ENCODE measurements at regions not wholly inside any gene's neighbourhood (a gene's known extent, or its start where the extent isn't known, plus 50 kb on each side); places are given as distances from the start of the nearest gene placed in this dataset.
"Not testable (repeated sequence)": the region's sequence is repeated elsewhere in the genome, so short reads cannot be mapped to it uniquely, and the experiment has no call there.

GRCh38 chr11:22065472-22065871 is 127.4 kb upstream of the ANO5 start:
- DNase-seq (ENCODE audit: low spot score) = no peak

- no peak for DNase-seq (ENCODE audit: low spot score)
These were observed 123.0 kb upstream of the ANO5 start for GRCh38 chr11:22069844-22070243.

GRCh38 chr11:22076271-22076930 is 116.5 kb upstream of the ANO5 start:
- DNase-seq (ENCODE audit: low spot score) = no peak

GRCh38 chr11:22078063-22078462 is 114.8 kb upstream of the ANO5 start:
- DNase-seq (ENCODE audit: low spot score) = no peak

- DNase-seq (ENCODE audit: low spot score) = no peak
These were observed 113.6 kb upstream of the ANO5 start for GRCh38 chr11:22079133-22079872.

GRCh38 chr11:22082178-22082577 is 110.7 kb upstream of the ANO5 start:
- DNase-seq (ENCODE audit: low spot score) = no peak

- DNase-seq (ENCODE audit: low spot score) = no peak
These were observed 110.1 kb upstream of the ANO5 start for GRCh38 chr11:22082788-22083187.

GRCh38 chr11:22084056-22084455 is 108.8 kb upstream of the ANO5 start:
- no peak for DNase-seq (ENCODE audit: low spot score)

- no peak for DNase-seq (ENCODE audit: low spot score)
These were observed 108.3 kb upstream of the ANO5 start for GRCh38 chr11:22084564-22084963.

- no peak for DNase-seq (ENCODE audit: low spot score)
These were observed 103.3 kb upstream of the ANO5 start for GRCh38 chr11:22089609-22090008.

GRCh38 chr11:22106566-22106965 is 86.3 kb upstream of the ANO5 start:
- DNase-seq (ENCODE audit: low spot score) = no peak

- no peak for DNase-seq (ENCODE audit: low spot score)
These were observed 77.3 kb upstream of the ANO5 start for GRCh38 chr11:22115470-22116029.

- DNase-seq (ENCODE audit: low spot score) = not testable (repeated sequence)
These were observed 64.9 kb upstream of the ANO5 start for GRCh38 chr11:22127981-22128380.

- DNase-seq (ENCODE audit: low spot score) = peak; percentile 5
These were observed 62.3 kb upstream of the ANO5 start for GRCh38 chr11:22130462-22131053.

GRCh38 chr11:22133776-22134175 is 59.1 kb upstream of the ANO5 start:
- no peak for DNase-seq (ENCODE audit: low spot score)

GRCh38 chr11:22138264-22138663 is 54.6 kb upstream of the ANO5 start:
- no peak for DNase-seq (ENCODE audit: low spot score)

Data from SW480 (cell line).